GM19468 (cell line): ENCODE measurements at regions not wholly inside any gene's neighbourhood (a gene's known extent, or its start where the extent isn't known, plus 50 kb on each side); places are given as distances from the start of the nearest gene placed in this dataset.
"Not testable (repeated sequence)": the region's sequence is repeated elsewhere in the genome, so short reads cannot be mapped to it uniquely, and the experiment has no call there.

ENCODE experiments used
- ATAC-seq: cut with Tn5 transposase; IDR thresholded peaks from one replicate; pipeline ENCODE4 v1.9.1; 2021; ENCODE audit warnings: mild to moderate bottlenecking, moderate library complexity, moderate number of reproducible peaks; ENCODE audit not compliant: unreplicated experiment; ENCODE audit errors: extremely low read depth

- ATAC-seq = no peak
Measured at GRCh38 chr2:136334967-136335366, 217.0 kb upstream of the CXCR4 start.

DNA sequence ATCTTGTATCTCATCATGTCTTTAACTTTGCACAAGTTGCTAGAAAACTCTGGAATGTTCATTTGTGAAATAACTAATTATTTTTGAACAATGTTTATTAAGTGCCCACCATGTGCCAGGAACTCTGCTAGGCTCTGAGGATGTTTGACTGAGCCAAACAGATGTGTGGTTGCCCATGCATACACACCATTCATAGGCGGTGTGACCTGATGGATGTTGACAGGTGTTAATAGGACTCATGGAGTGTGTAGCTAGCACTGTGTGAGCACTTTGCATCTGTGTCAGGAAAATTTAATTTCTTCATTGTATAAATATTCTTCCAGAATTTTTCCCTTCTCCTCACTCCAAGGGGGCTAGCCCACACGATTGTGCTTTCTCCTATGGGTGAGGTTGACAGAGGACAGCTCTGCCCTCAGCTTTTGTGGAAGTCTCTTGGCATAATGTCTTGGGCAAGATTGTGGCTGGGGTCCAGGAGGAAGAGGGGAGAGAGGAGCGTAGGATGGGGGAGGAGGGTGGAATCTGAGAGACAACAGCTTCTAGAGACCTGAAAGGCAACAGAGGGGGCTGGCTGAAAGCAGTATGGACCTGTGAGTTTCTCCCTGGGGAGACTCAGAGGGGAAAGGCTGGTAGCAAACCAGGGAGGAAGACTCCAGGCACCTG, 214.6 kb upstream of the CXCR4 start:
- no peak for ATAC-seq

GRCh38 chr2:136331226-136331625, 213.3 kb upstream of the CXCR4 start:
- no peak for ATAC-seq

DNA sequence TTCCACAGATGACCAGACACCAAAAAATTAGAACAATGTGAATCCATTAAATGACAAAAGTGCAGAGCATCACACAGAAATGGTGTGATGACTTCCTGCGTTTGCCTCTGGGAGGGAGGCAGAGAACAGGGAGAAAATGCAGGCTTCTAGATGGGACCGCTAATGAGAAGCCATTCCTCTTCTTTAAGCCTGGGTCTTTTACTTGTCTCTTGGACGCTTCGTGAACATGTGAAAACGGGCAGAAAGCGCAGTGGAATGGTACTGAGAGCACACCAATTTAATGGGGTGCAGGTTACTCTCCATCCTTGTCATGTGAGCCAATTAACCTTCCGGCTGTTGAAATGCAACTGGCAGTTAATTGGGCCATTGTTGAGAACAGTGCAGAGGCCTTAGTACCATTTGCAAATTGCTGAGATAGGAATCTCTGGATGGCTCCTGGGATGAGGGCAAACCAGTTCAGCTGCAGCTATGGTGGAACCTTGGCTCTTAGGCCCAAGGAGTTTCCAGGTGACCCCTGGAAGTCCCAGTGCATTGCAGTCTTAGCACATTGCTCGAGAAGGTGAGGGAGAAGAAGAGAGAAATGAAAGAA, 210.4 kb upstream of the CXCR4 start:
- ATAC-seq = no peak

- ATAC-seq = peak; percentile 31
Measured at GRCh38 chr2:136327162-136327852, 209.4 kb upstream of the CXCR4 start.

GRCh38 chr2:136325844-136326331, 207.9 kb upstream of the CXCR4 start:
- no peak for ATAC-seq

- no peak for ATAC-seq
Measured at GRCh38 chr2:136324966-136325365, 207.0 kb upstream of the CXCR4 start.

- ATAC-seq = no peak
Measured at GRCh38 chr2:136323935-136324334, 206.0 kb upstream of the CXCR4 start.

GRCh38 chr2:136323195-136323594, 205.2 kb upstream of the CXCR4 start:
- no peak for ATAC-seq

GRCh38 chr2:136322428-136322827, 204.5 kb upstream of the CXCR4 start:
- no peak for ATAC-seq

GRCh38 chr2:136319651-136320050, 201.7 kb upstream of the CXCR4 start:
- ATAC-seq = no peak

GRCh38 chr2:136319237-136319636, 201.3 kb upstream of the CXCR4 start:
- no peak for ATAC-seq

GRCh38 chr2:136314240-136314639, 196.3 kb upstream of the CXCR4 start:
- no peak for ATAC-seq

- ATAC-seq = not testable (repeated sequence)
Measured at GRCh38 chr2:136312568-136312967, 194.6 kb upstream of the CXCR4 start.

DNA sequence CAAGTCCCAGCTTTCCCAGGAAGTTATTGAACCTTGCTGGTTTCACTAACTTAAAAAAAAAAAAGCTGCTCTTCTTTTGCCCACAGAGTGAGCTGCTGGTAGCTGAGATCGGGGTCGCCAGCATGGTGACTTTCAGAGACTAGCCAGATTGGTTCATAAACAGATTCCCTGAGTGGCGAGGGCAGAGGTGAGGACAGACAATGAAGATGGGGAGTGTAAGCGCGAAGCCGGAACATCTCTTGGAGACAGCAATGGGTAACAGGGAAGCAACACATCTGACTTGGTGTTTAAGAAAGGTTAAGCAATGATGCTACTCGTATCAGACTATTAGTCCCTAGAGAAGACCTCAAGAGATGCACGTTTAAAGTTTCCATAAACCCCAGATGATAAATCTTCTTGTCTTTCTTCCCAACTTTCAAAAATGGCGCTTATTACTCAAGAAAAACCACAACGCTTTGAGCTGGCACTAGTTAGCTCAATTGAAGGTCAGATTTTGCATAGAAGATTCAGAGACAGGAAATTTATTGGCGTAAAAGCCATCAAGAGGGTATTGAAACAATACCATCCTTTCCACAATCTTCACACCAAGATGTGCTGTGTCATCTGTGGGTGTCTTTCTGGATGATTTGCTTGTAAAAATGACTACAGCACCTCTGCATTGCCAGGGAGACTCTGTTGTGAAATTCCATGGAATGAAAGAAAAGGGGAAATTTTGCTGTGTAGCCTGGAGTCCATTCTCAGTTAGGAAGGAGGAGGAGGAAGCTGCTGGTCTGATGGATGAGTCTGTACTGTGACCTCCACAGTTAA, 193.1 kb upstream of the CXCR4 start:
- ATAC-seq = no peak

DNA sequence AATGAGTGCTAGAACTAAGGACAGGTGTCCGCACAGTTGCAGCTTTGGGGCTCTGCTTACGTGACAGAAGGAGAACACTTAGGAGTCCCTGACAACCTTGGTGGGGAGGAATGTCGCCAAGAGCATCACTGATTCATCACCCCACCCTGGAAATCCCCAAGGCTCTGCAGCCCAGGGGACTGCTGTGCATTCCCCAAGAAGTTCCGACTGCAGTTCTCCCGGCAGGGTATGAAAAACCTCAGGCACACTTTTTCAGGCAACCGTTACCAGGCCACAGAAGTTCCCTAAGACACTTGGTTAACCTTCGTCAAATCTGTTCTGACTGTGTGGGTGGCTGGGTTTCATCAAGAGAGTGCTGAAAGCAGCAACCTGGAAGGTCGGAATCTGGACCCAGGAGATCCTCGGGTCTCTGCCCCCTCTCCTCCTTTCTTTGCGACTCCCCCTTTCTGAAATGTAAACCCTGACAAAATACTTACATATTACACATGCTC, 192.1 kb upstream of the CXCR4 start:
- no peak for ATAC-seq

GRCh38 chr2:136308611-136309010, 190.7 kb upstream of the CXCR4 start:
- ATAC-seq = no peak

DNA sequence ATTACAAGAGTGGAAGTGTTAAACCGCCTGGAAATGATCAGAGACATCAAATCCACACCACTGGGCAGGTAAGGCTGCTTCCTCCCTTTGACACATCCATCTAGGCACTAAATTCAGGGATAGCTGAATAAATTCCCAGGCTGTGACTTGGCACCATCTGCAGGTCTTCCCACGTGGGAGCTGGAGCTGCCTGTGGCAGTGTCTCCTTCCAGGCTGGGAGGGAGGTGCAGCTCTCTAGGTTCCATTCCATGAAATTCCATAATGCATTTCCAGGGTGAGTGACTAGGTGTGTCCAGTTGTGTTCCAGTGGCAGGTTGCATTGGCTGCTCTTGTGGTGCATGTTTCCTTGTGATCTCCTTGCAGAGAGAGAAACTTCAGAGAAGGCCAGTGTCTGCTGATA, 188.9 kb upstream of the CXCR4 start:
- no peak for ATAC-seq

DNA sequence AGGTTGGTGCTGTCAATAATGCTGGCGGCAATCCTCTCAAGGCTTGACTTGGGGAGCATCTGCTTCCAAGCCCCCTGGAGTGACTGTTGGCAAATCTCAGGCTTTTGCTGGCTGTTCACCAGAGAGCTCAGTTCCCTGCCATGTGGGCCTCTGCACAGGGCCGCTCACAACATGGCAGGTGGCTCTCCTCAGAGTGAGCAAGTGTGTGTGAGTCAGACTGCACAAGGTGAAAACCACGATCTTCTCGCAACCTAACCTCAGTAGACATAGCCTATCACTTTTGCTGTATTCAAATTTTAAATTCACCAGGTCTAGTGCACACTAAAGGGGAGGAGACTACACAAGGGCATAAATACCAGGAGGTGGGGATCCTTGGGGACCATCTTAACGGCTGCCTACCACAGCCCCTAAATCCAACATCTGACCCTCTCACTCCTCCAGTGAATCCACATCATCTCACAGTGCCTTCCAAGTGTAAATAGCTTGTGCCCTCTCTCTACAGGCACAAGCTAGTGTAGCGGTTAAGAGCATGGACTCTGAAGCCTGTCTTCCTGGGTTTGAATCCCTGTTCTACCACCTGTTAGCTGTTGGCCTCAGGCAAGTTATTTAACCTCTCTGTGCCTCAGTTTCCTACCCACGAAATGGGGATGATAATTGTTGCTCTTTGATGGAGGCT, 187.7 kb upstream of the CXCR4 start:
- ATAC-seq = peak; percentile 70

DNA sequence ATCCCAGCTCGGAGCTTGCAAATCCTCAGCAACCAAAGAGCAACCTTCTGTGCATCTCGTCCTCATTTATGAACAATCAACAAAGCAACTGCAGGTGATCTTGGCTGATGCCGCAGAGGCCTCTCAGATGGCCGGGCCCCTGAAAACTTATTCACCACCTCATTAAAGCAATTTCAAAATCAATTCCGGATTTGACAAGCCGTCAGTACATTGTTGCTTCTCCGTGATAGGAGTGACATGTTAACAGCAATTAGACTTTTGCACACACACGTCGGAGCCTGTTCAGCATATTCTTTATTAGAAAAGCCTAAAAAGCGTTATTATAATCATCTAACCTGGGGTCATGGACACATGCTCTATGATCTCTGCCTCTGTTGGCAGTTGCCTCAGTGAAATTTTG, 183.1 kb upstream of the CXCR4 start:
- no peak for ATAC-seq
